GM06990 (cell line): ENCODE measurements at regions not wholly inside any gene's neighbourhood (a gene's known extent, or its start where the extent isn't known, plus 50 kb on each side); places are given as distances from the start of the nearest gene placed in this dataset.
"Not testable (repeated sequence)": the region's sequence is repeated elsewhere in the genome, so short reads cannot be mapped to it uniquely, and the experiment has no call there.

Source experiments
- DNase-seq: peaks from one replicate; pipeline ENCODE4 v3.0.0-alpha.2; 2011; ENCODE audit not compliant: insufficient read length; ENCODE audit errors: extremely low read depth
- H3K27me3 ChIP-seq: replicated peaks from 2 replicates; pipeline ENCODE4 v1.6.0; 2011; ENCODE audit warnings: low read length; ENCODE audit not compliant: control insufficient read depth, insufficient read depth
- H3K36me3 ChIP-seq: 2 replicates; pipeline ENCODE4 v1.5.1; 2011; ENCODE audit warnings: low read length; ENCODE audit not compliant: control insufficient read depth, insufficient read depth
- H3K4me3 ChIP-seq: replicated peaks from 2 replicates; pipeline ENCODE4 v1.5.1; 2011; ENCODE audit warnings: low read depth, mild to moderate bottlenecking, control low read depth, low read length
- CTCF ChIP-seq: IDR thresholded peaks from 2 replicates; pipeline ENCODE4 v1.5.1; 2011; ENCODE audit warnings: low read length, control low read depth, mild to moderate bottlenecking, inconsistent platforms; ENCODE audit not compliant: insufficient read depth, poor library complexity, severe bottlenecking

- no peak for TF ChIP-seq CTCF
- no peak for DNase-seq
- H3K4me3 ChIP-seq = no peak overlapping the region
Observed at GRCh38 chr3:153400641-153401040, 238.6 kb downstream of the RAP2B start.

GRCh38 chr3:153404157-153404556 lies 242.1 kb downstream of the RAP2B start:
- TF ChIP-seq CTCF = no peak
- DNase-seq = no peak
- Histone ChIP-seq H3K27me3 (no peaks in the 10 kb centered on the region), H3K4me3 (no peak overlapping the region), H3K36me3 (no peaks in the 10 kb centered on the region)

More at GRCh38 chr3:153400641-153401040, 238.6 kb downstream of the RAP2B start:
- Histone ChIP-seq H3K36me3 (no peaks in the 10 kb centered on the region), H3K27me3 (no peaks in the 10 kb centered on the region)

GRCh38 chr3:153405320-153405719 lies 243.3 kb downstream of the RAP2B start:
- not testable (repeated sequence) for H3K27me3 ChIP-seq, DNase-seq, H3K4me3 ChIP-seq, H3K36me3 ChIP-seq

DNA sequence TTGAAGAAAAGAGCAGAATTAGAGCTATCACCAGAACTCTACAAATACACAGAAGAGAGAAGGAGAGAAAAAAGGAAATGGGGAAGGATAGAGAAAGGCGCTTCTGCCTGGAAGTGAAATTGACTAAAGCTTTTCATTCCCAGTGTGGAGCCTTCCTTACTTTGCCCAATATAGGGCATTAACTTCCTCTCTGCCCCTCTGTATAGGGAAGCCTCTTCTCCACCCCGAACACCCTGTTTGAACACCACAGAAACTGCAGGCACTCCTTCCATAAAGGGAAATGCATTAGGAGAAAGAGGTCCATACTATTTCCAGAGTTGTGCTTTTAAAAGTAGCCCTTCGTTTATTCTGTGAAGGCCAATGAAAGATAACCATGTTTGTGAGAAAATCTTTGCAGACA lies 248.5 kb downstream of the RAP2B start:
- no peak for DNase-seq
- no peaks in the 10 kb centered on the region for H3K36me3 ChIP-seq
- no peak for TF ChIP-seq CTCF
- no peaks in the 10 kb centered on the region for H3K27me3 ChIP-seq
- H3K4me3 ChIP-seq = no peak overlapping the region

DNA sequence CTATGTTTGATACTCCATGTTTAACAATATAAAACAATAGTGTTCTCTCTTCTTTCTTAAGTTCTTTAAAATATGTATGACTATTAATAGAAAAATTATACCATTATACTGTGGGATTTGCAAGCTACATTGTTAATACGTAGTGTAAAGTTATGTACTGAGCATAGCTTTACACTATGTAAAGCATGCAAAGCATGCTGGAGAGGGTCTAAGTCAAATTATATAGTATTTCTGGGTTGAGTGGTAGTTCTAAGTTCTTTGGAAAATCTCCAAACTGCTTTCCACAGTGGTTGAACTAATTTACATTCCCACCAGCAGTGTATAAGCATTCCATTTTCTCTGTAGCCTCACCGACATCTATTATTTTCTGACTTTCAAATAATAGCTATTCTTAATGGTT lies 253.0 kb downstream of the RAP2B start:
- TF ChIP-seq CTCF = no peak
- H3K36me3 ChIP-seq = no peaks in the 10 kb centered on the region
- H3K27me3 ChIP-seq = no peaks in the 10 kb centered on the region
- DNase-seq = no peak
- no peak overlapping the region for H3K4me3 ChIP-seq

- no peak overlapping the region for H3K4me3 ChIP-seq
- no peaks in the 10 kb centered on the region for H3K27me3 ChIP-seq
- no peak for TF ChIP-seq CTCF
- H3K36me3 ChIP-seq = no peaks in the 10 kb centered on the region
- DNase-seq = no peak
Observed at GRCh38 chr3:153422314-153422713, 260.3 kb downstream of the RAP2B start.

- not testable (repeated sequence) for H3K4me3 ChIP-seq, H3K27me3 ChIP-seq, H3K36me3 ChIP-seq, DNase-seq
Observed at GRCh38 chr3:153423820-153424219, 261.8 kb downstream of the RAP2B start.
